NCI-H1092 treated with DMSO at 0.1 percent for 48 hours (cell line): ENCODE measurements at regions not wholly inside any gene's neighbourhood (a gene's known extent, or its start where the extent isn't known, plus 50 kb on each side); places are given as distances from the start of the nearest gene placed in this dataset.

Experiments
- DNase-seq: peaks from one replicate; lab custom pipeline; 2025; lab: John Stamatoyannopoulos, UW

DNA sequence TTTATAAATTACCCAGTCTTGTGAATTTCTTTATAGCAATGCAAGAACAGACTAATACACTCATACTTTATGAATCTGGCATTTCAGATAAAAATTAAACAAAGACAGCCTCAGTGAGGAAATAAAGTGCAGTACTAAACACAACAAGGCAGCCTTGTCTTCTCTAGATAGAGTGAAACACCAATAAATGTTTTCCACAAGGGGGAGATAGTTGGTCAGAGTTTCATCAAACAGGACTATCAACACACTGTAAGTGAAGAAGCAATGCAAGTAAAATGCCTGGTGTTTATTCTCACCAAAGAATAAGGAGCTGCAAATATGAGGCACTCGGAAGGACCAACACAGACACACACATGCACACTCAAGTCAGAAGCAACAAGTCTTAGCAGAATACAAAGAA, 62.8 kb downstream of the FAM9B start:
- peak; percentile 39 for DNase-seq

DNA sequence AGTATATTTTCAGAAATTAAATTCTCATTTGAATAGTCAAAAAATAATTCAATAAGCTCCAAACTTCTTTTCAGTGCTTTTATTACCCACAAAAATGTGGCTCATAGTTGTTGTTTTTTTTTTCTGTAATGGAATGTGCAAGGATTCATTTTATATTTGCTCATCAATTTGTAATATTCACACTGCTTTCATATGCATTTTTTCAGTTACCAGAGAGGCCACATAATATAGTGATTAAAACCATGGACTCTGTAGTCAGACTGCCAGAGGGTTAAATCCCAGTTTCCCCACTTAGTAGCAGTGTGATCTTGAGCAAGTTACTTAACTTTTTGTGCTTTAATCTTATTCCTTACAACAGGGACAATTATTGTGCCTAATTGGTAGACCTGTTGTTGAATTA, 64.5 kb downstream of the FAM9B start:
- DNase-seq, result no peak

DNA sequence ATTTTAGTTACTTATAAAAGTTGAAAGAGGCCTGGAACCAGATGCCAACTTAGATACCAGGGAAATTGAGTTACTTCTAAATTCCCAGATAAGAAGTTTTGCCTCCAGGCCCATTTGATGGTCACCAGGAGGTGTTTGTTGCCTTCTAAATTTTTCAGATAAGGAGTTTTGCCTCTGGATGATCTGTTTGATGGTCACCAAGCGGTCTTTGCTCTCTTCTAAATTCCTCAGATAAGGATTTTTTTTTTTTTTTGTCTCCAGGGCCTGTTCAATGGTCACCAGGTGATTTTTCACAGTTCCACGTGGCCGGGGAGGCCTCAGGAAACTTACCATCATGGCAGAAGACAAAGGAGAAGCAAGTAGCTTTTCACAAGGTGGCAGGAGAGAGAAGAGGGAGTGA, 66.5 kb downstream of the FAM9B start:
- DNase-seq, result no peak

DNA sequence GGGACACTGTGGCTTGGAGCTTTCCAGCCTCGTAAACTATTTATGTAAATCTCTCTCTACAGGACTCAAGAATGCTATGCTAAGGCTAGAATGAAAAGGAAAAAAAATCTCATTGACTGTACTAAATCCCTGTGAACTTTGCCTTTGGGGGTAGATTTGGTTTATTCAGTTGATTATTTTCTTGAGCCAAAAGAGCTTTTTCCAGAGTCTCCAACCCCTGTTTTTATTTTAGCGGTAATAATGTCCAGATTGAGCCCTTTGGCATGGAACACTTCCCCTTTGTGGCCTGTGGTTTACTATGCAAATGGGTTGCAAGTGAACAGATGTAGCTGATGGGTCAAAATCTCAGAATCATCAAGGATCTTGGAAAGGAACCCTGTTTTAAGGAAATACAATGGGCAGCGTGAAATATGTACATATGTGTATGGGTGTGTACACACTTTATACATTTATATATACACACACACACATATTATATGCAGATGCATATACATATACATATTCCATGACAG, 72.9 kb downstream of the FAM9B start:
- no peak for DNase-seq

DNA sequence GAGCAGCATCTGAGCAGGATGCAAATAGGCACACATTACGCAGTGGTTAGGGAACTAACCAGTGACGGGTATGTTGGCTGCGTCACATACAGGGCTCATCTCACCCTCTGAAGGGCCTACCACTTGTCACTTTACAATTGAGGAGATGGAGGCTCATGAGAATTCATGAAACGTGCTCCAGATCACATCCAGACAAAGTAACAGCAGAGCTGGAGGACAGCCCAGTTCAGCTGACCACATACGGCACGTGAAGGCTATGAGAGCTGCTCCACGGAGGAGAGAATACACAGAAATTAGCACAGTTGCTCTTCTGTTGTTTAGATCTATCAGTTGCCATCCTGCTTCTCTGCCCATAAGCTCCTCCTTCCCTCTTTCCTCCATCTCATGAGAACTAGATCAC, 78.4 kb downstream of the FAM9B start:
- DNase-seq, result no peak

DNA sequence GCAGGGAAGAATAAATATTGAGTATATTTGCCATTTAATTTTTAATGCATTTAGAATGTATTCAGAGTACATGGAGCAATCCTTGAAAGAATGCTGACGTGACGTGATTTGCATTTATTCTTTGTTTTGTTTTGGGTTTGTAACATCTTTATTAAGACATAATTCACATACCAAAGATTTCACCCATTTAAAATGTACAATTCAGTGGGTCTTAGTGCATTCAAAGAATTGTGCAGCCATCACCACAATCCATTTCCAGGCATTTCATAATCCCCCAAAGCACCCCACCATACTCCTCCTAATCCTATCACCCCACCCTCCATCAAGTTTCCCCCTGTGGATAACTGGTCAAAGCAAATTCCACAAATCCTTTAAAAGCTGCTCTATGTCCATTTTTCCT, 87.4 kb downstream of the FAM9B start:
- no peak for DNase-seq

DNA sequence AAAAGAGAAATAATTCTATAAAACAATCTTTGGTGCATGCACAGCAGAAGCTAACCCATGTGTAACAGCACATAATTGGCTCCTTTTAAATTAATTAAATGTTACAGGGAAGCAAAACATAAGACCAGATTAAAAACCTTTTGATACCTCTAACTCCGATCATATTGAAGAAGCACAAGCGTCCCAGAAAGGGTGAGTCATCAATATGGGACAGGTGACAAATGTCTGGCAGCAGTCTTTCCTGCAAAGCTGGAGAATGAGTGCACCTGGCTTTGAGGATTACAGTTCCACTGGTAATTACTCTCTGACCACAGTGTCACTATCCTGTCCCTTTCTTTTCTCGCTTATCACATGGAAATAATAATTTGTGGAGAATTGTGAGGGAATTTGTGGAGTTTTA, 94.6 kb downstream of the FAM9B start:
- no peak for DNase-seq

DNA sequence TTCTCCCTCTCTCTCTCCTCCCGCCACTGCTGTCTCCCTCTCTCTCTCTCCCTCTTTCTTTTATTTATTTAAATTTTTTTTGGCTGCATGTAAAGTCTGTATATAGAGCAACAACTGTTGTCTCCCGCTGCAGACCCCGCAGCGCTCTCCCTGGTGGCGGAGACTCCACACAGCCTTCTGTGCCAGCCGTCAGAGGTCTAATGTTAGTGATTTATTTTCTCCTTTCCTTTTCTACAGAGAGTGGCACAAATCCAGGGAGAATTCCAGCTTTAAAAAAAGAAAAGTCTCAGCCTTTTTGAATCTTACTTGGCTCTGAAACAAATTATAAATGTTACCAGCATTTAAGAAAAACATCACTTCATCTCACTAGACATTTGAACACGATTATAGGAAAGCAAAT, 106.2 kb downstream of the FAM9B start:
- no peak for DNase-seq

DNA sequence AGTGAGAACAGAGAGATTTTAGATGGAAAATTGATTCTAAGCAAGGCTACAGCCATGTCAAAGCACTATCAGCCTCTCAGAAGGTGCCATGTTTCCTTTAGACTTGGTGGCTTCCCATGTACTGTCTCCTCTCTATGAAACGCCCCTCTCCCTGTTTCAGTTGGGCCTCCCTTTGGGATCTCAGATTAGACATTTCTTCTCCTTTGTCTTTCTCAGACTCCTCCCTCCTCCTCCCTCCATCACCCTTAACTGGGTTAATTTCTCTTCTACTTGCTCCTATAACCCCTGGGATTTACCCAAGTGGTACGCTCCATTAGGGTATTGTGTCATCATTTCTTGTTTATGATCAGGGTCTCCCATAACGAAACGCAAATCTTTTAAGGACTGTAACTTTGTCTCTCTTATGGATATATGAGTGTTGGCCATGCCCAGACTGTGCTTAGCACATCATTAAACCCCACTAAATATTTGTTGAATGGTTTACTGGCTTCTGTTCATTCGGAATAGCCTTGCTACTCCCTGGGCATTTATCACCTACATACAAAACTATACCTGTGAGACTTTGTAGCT, 106.8 kb downstream of the FAM9B start:
- DNase-seq, result no peak

DNA sequence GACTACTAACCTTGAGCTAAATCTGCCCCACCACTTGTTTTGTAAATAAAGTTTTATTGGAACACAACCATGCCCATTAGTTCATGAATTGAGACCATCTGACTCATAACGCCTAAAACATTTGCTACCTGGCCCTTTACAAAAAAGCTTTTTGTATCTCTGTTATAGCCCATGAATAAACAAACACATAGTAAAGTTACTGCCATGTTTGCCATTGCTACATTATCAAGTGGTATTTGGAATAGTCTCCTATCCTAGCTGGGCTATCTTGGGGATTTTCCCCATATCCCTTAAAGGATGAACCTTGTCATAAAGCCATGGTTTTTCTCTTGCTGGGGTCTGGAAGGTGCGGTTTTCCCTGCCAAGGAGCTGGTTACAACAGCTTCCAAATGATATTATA, 112.3 kb downstream of the FAM9B start:
- no peak for DNase-seq

DNA sequence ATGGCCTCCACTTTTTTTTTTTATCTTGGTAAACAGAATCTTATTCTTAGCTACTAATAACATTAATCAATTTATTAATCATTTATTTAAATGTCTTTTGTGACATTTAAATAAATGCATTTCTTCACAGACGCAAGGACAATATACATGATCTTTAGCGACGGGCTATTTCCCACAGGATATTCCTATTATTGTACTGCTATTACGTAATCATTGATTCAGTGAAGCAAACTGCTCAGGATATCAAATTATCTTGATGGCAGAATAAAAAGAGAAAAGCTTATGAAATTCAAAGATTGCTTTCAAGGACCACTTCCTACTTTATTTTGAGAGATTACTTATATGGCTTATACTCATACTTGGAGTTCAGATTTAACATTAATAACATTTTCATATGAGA, 114.1 kb downstream of the FAM9B start:
- DNase-seq, result no peak

DNA sequence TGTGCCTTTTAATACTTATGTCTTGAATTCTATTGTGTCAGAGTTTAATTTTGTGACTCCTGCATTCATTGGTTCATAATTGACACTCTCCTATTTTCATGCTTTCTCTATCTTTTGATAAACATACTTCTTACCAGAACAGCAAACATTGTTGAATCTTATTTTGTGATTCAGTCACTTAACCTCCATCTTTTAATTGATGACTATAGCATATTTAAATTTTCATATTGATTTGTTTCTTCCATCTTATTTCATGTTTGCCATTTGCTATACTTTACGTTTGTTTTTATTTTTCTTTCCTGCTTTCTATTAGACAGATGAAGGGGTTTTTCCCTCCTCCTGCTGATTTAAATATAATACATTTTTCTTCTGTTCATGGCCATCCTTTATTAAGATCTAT, 115.5 kb upstream of the FAM9A start:
- no peak for DNase-seq

DNA sequence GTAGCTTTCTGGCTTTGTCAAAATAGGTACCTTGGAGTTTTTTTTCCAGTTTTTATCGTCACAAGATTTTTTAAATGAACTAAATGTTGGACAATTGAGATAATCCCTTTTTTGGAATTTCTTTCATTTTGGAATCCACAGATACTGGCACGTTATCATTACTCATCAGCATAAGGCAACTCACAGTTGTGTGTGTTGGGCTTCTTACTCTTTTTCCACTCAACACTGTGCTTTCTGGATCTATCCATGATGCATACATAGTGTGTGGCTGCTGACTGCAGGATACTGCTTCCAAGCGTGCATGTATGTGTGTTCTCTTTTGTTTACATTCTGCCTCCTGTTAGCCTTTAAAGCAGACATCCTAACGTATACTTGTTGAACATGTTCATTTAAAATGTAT, 113.5 kb upstream of the FAM9A start:
- no peak for DNase-seq

DNA sequence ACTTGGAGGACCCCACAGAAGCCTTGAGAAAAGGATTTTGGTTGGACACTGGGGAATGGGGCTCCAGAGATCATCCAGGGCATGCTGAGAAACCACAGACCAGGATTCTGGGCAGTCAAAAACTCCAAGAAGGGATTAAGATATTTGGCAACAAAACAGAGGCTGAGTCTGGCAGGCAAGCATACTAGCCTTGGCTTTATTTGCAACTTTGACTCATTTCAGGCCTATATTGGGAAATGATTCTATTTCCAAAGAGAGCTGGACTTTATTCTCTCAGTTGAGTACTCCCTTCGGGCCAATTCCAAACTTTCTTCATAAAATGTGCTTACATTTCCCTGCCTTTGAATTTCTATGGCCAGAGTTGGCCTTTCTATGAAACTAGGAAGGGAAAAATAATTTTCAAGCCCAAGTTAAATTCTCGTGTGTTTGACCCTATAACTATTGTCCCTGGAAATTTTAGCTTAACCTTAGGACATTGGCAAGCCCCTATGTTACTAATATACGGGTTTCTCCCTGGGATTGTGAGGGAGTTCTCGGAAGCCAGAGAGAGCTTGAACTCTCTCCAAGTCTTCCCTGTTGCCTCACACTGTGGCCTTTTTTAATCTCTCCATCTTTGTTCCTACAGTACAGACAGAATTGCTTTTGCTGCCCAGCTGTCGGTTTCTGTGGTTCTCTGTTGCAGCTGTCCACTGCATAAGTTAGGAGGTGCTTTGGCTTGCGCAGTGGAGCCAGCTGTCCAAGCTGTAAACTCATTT, 112.6 kb upstream of the FAM9A start:
- DNase-seq, result no peak

DNA sequence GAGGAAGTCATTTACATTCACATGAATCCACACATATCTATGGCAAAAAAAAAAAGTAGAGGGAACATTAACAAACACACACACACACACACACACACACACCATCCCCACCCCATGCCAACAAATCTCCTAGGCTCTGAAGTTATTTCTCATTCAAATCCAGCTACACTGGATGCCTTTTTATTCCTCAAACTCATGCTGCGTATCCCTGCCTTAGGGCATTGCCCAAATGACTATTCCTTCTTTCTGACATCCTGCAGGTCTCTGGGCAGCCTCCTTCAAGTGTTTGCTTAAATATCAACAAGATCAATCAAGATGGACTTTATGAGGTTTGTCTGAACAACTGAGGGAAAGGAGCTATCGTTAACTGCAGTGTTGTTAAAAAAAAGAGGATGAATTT, 106.5 kb upstream of the FAM9A start:
- no peak for DNase-seq

DNA sequence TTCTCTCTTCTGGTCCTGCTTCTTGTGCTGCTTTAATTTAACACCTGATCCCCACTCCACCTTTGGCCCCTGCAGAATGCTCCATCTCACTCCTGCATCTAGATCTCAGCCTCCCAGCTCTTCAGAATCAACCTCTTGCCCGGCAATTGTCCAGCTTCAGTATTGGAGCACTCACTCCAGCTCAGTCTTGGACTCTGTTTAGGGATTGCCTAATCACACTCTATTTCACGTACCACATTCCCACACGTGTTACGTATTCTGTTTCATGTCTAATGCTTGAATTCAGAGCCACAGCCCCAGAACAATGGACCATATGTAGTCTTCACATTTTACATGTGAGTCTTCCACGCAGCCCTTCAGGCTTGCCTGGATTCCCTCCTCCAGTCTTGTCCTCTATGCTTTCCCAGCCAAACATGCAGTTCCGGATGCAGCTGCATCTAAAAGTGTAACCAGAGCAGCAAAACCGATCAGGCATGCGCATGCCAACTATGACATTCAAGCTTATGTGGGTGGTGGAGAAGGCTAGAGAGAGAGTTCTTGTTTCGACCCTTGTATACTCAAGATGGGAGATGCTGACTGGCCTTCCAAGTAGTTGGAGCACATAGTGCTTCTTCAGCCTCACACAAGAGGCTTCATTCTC, 105.2 kb upstream of the FAM9A start:
- no peak for DNase-seq

DNA sequence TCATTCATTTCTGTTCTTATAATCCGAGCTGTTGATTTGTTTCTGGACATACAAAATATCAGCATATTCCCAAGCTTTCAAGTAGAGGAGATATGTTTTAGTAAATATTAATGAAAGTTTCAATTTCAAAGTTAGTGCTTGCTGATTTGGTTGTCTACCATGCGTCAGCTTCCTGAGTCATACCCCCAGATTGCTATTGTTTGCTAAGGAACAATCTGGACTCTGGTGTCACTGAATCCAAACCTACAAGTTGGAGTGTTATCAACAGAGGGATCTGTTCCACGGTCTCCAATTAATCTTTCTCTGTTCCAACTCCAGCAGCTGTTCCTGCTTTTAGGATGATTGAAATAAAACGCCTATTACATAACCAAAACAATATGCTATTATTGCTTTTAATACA, 96.1 kb upstream of the FAM9A start:
- no peak for DNase-seq

DNA sequence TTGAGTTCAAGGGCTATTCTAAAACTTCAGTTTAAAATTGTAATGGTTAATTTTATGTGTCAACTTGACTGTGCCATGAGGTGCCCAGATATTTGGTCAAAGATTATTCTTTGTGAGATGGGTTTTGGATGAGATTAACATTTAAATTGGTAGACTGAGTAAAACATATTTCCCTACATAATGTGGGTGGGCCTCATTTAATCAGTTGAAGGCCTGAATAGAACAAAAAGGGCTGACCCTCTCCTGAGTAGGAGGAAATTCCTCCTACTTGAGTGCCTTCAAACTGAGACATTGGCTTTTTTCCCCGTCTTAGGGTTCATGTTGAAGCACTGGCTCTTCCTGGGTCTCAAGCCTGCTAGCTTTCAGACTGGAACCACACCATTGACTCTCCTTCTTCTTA, 89.6 kb upstream of the FAM9A start:
- DNase-seq, result no peak

DNA sequence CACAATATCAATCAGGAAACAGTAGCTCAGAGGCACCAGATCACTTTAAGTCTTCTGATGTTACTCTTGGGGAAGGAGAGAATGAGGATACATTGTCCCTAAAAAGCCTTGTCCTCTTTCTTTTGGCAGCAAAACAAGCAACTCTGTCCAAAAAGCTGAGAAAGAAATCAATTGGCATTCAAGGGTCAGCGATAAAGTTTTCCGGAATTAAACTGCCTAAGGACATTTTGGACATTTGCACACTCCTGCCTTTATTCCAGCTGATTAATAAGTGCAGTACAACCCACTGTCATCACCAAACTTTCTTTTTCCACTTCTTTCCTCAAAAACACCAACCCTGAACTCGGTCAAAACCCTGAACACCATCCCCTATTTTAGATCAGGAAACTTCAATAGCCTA, 85.8 kb upstream of the FAM9A start:
- no peak for DNase-seq

DNA sequence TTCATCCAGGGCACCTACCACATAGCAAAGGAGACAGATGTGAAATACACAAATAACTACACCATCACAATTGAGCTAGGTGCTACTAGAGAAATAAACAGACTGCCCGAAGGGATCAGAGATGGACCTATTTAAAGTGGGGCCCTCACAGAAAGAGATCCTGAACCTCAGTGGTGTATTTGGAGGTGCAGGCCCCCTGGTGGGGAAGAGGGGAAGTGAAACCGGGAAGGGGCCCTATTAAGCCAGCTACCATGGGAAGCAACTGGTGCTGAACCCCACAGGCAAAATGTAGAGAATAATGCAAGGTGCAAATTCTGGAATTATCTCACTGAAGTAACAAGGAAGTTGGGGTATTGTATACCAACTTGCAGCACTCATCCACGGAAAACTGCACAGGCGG, 78.6 kb upstream of the FAM9A start:
- DNase-seq, result no peak

DNA sequence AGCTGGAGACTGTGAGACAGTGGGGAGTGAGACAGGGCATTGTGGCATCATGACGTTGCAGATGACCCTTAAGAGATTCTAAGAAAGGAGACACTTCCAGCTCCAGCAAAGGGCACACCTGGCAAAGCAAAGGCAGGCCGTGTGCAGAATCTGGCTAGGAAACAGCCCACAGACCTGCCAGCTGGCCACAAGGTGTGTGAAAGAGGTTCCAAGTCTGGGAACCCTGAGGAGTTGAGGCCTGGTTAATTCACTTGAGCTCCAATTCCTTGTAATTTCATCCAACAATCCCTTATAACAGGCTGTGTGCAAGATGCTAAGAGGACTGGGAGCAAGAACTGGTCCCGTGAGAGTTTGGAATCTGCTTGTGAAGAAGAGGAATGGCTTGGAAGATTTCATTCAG, 72.8 kb upstream of the FAM9A start:
- no peak for DNase-seq

DNA sequence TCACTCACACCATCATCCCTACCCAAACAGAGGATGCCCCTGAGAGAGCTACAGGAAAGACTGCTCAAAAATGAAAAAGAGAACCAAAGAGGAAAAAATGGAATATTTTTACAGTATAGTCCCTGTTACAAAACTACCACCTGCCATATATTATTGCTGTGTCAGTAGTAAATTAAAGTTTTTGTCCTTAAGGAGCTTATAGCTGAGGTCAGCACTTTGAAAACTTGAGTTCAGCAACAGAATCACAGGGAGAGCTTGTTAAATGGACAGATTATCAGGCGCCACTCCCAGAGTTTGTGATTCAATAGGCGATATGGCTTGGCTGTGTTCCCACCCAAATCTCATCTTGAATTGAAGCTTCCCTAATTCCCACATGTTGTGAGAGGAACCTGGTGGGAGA, 71.9 kb upstream of the FAM9A start:
- DNase-seq, result no peak

DNA sequence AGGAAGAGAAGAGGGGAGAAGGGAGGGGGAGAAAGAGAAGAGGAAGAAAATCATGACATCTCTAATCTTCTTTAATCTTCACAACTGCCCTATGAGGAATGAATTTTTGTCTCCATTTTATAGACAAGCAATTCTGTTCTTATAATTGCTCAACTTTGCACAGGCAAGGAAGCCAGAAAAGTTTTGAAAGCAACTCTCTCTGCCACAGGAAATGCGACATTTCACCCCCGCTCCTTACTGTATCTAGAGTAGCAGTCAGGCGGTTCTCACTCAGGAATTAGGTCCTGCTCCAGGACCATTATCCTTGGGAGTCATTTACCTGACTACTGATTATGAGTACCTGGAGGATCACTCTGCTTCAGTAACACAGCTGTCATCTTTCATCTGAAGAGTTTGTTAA, 69.2 kb upstream of the FAM9A start:
- no peak for DNase-seq

DNA sequence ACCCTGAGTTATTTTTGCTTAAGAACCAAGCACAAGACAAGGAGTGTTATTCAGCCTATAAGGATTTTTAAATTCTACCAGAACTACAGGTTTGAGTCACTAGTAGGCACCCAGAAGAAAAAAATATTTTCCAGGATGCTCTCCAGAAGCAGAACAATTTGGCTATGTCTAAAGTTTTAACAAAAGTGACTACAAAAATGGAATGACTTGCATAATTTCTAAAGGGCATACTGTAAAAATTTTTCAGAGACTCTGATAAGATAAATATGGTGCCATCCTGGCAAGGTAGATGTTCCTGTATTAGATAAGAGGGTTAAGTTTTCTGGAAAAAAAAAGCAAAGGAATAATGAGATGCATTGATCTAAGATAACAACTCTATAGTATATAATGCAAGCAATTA, 68.6 kb upstream of the FAM9A start:
- DNase-seq, result no peak
